B cell (primary cell): ENCODE measurements at regions not wholly inside any gene's neighbourhood (a gene's known extent, or its start where the extent isn't known, plus 50 kb on each side); places are given as distances from the start of the nearest gene placed in this dataset.

ENCODE experiments used
- ATAC-seq: fragments of 200-7000 bp; cut with Tn5 transposase; one replicate; pipeline ENCODE4 v1.10.0; 2021; ENCODE audit warnings: low read depth, mild to moderate bottlenecking, moderate number of reproducible peaks, moderate library complexity
- CTCF ChIA-PET: fragments of 350-600 bp; sonication (Branson Sonifier 250); formaldehyde crosslinking; loops from one replicate; lab custom pipeline; 2021; ENCODE audit warnings: antibody characterized with exemption, inconsistent platforms; lab: Charles Lee
- POLR2A ChIA-PET: fragments of 350-600 bp; sonication (Branson Sonifier 250); formaldehyde crosslinking; loops from one replicate; lab custom pipeline; 2021; ENCODE audit warnings: antibody characterized with exemption; lab: Charles Lee
- DNase-seq: peaks from one replicate; pipeline ENCODE4 v3.0.0; 2013
- H2AFZ ChIP-seq: 2 replicates; pipeline ENCODE4 v1.6.1; 2012; ENCODE audit warnings: mild to moderate bottlenecking, low read depth, low read length; ENCODE audit not compliant: insufficient read depth, poor library complexity, severe bottlenecking
- H3K27ac ChIP-seq, 2 donors: 1 replicate in 1 of 2; 2 replicates in 1 of 2; pipeline ENCODE4 v1.5.1; 2012 to 2013; ENCODE audit warnings: low read length in 2 of 2, mild to moderate bottlenecking in 2 of 2, moderate library complexity in 1 of 2
- H3K27me3 ChIP-seq, 4 experiments: fragments of 200-600 bp in 1 of 4; sonication (generic) in 1 of 4; replicated peaks in 1 of 4; 1 replicate in 2 of 4; 2 replicates in 2 of 4; pipeline versions ENCODE4 v1.6.1 to v1.7.0; 2013 to 2016; ENCODE audit warnings: low read length in 3 of 4, mild to moderate bottlenecking in 2 of 4, mixed read lengths in 1 of 4, moderate library complexity in 1 of 4; ENCODE audit not compliant: insufficient read depth in 4 of 4, control insufficient read depth in 3 of 4; ENCODE audit errors: control extremely low read depth in 1 of 4
- H3K36me3 ChIP-seq, 2 experiments: replicated peaks in 1 of 2; 1 replicate in 1 of 2; 2 replicates in 1 of 2; pipeline versions ENCODE4 v1.6.1 to v1.7.1; 2013; ENCODE audit warnings: low read length in 1 of 2; ENCODE audit not compliant: insufficient read depth in 2 of 2, control insufficient read depth in 1 of 2; ENCODE audit errors: control extremely low read depth in 1 of 2, extremely low read depth in 1 of 2
- H3K4me1 ChIP-seq, 2 donors: fragments of 200-600 bp in 1 of 2; sonication (generic) in 1 of 2; 1 replicate in 1 of 2; 2 replicates in 1 of 2; pipeline versions ENCODE4 v1.5.1 to v1.6.1; 2013 to 2017; ENCODE audit warnings: low read length in 2 of 2; ENCODE audit not compliant: control insufficient read depth in 2 of 2, insufficient read depth in 2 of 2
- H3K4me2 ChIP-seq: replicated peaks from 2 replicates; pipeline ENCODE3; 2012; ENCODE audit warnings: mild to moderate bottlenecking, low read depth, low read length; ENCODE audit not compliant: poor library complexity, severe bottlenecking
- H3K4me3 ChIP-seq, 5 experiments: fragments of 200-600 bp in 1 of 5; sonication (generic) in 1 of 5; 1 replicate in 3 of 5; 2 replicates in 2 of 5; pipeline versions ENCODE4 v1.5.1 to v1.7.0; 2011 to 2016; ENCODE audit warnings: low read length in 4 of 5, mild to moderate bottlenecking in 4 of 5, low read depth in 2 of 5, control low read depth in 1 of 5, moderate library complexity in 1 of 5; ENCODE audit not compliant: insufficient read depth in 1 of 5; ENCODE audit errors: control extremely low read depth in 1 of 5, extremely low read depth in 1 of 5
- H3K79me2 ChIP-seq: fragments of 200-600 bp; sonication (generic); one replicate; pipeline ENCODE4 v1.6.0; 2016; ENCODE audit warnings: low read length; ENCODE audit not compliant: control insufficient read depth, insufficient read depth
- H3K9ac ChIP-seq: fragments of 200-600 bp; sonication (generic); 2 replicates; pipeline ENCODE4 v1.6.1; 2017; ENCODE audit warnings: mild to moderate bottlenecking, low read length, moderate library complexity
- H3K9me3 ChIP-seq, 3 donors: one replicate each; pipeline versions ENCODE4 v1.6.1 to v1.7.1; 2013; ENCODE audit warnings: low read length in 2 of 3; ENCODE audit not compliant: control insufficient read depth in 2 of 3, insufficient read depth in 1 of 3; ENCODE audit errors: control extremely low read depth in 1 of 3
- H4K20me1 ChIP-seq: 2 replicates; pipeline ENCODE4 v1.6.0; 2012; ENCODE audit warnings: mild to moderate bottlenecking, low read length; ENCODE audit not compliant: insufficient read depth, control insufficient read depth, poor library complexity, severe bottlenecking
- H3K27ac Mint-ChIP-seq: one replicate; pipeline ENCODE4 v1.8.0; 2021; ENCODE audit warnings: mixed read lengths
- H3K27me3 Mint-ChIP-seq: one replicate; pipeline ENCODE4 v1.8.0; 2021; ENCODE audit warnings: mixed read lengths
- H3K4me1 Mint-ChIP-seq: one replicate; pipeline ENCODE4 v1.8.0; 2021; ENCODE audit warnings: mixed read lengths
- H3K4me3 Mint-ChIP-seq: one replicate; pipeline ENCODE4 v1.8.0; 2021; ENCODE audit warnings: mixed read lengths
- H3K9me3 Mint-ChIP-seq: one replicate; pipeline ENCODE4 v1.8.0; 2022; ENCODE audit warnings: mixed read lengths; ENCODE audit not compliant: insufficient read depth
- EZH2 ChIP-seq: IDR thresholded peaks from 2 replicates; pipeline ENCODE4 v1.6.1; 2012; ENCODE audit warnings: borderline replicate concordance, low read depth, mild to moderate bottlenecking, moderate library complexity, low read length; ENCODE audit not compliant: insufficient read depth, poor library complexity, severe bottlenecking
- WGBS: methylation state at CpG from one replicate; pipeline ENCODE4 v1.1.5; 2013; ENCODE audit warnings: missing lambda C conversion rate; ENCODE audit not compliant: insufficient coverage; 5-methylcytosine and 5-hydroxymethylcytosine counted together
- intact Hi-C: fragments of 100-400 bp; cut with micrococcal nuclease; formaldehyde crosslinking; loops from one replicate; pipeline ENCODE4 v1.10.0; 2022
- TF ChIP-seq, protein P1 (sequence below): fragments of 200-600 bp; IDR thresholded peaks from one replicate; pipeline ENCODE4 v1.8.0; 2022; ENCODE audit warnings: antibody characterized with exemption, mild to moderate bottlenecking

DNA sequence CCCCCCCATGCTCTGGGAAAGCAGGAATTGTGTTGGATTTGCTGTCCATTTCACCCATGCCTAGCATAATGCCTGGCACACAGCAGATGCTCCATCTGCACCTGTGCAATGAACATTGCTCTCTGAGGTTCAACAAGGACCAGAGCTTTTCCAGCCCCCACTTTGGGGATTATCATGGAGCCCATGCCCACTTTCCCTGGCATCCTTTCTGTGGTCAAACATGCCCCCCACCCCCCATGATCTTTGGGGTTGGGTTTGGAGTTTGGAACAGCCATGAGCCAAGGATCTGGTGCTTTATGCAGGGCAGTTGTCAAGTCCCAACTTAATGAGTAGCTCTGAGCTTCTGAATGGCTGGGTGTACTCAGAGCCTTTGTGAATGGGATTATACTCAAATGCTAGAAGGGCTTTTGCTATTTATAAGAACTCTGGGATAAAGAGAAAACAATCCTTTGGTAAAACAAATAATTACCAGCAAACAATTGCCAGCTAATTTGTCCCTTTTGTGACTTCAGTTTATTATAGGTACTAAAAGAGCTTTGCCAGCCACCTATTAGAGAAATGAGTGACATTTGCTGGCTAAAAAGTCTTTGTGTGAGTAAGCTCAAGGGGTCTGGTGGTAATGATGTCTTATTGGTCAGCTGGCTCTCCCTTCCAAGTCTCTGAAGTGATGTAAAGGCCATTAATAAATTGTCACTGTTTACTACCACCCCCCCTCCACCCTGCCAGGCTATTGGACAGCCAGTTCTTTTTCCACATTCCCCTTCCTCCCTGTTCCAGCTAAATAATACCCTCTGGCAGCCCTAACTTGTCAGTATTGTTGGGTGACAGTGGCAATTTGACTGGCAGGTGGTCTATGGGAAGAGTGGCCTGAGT, 182.3 kb downstream of the MACROH2A1 start:
- no peak overlapping the region for H3K9ac ChIP-seq
- POLR2A ChIA-PET: no interaction called here
- no peaks in the 10 kb centered on the region for H3K79me2 ChIP-seq
- intact Hi-C loops: no loop called here
- H2AFZ ChIP-seq: no peak overlapping the region
- ATAC-seq (no peak), DNase-seq (no peak)
- Mint-ChIP-seq H3K27ac (no peak overlapping the region), H3K27me3 (peaks cover 14% of the 10 kb centered on the region), H3K4me3 (no peak overlapping the region), H3K9me3 (no peaks in the 10 kb centered on the region), H3K4me1 (no peaks in the 10 kb centered on the region)
- no peak overlapping the region for H3K4me3 ChIP-seq
- no peaks in the 10 kb centered on the region for H3K36me3 ChIP-seq
- CTCF ChIA-PET: no interaction called here
- H4K20me1 ChIP-seq: no peaks in the 10 kb centered on the region
- peaks cover 0 to 4% (median 0%) of the 10 kb centered on the region in 4 experiments for H3K27me3 ChIP-seq
- H3K4me2 ChIP-seq: no peak overlapping the region
- H3K27ac ChIP-seq: no peak overlapping the region
- no peaks in the 10 kb centered on the region for H3K9me3 ChIP-seq
- no peaks in the 10 kb centered on the region for H3K4me1 ChIP-seq
- TF ChIP-seq EZH2: no peak
- TF ChIP-seq, protein P1, sequence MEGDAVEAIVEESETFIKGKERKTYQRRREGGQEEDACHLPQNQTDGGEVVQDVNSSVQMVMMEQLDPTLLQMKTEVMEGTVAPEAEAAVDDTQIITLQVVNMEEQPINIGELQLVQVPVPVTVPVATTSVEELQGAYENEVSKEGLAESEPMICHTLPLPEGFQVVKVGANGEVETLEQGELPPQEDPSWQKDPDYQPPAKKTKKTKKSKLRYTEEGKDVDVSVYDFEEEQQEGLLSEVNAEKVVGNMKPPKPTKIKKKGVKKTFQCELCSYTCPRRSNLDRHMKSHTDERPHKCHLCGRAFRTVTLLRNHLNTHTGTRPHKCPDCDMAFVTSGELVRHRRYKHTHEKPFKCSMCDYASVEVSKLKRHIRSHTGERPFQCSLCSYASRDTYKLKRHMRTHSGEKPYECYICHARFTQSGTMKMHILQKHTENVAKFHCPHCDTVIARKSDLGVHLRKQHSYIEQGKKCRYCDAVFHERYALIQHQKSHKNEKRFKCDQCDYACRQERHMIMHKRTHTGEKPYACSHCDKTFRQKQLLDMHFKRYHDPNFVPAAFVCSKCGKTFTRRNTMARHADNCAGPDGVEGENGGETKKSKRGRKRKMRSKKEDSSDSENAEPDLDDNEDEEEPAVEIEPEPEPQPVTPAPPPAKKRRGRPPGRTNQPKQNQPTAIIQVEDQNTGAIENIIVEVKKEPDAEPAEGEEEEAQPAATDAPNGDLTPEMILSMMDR: no peak

DNA sequence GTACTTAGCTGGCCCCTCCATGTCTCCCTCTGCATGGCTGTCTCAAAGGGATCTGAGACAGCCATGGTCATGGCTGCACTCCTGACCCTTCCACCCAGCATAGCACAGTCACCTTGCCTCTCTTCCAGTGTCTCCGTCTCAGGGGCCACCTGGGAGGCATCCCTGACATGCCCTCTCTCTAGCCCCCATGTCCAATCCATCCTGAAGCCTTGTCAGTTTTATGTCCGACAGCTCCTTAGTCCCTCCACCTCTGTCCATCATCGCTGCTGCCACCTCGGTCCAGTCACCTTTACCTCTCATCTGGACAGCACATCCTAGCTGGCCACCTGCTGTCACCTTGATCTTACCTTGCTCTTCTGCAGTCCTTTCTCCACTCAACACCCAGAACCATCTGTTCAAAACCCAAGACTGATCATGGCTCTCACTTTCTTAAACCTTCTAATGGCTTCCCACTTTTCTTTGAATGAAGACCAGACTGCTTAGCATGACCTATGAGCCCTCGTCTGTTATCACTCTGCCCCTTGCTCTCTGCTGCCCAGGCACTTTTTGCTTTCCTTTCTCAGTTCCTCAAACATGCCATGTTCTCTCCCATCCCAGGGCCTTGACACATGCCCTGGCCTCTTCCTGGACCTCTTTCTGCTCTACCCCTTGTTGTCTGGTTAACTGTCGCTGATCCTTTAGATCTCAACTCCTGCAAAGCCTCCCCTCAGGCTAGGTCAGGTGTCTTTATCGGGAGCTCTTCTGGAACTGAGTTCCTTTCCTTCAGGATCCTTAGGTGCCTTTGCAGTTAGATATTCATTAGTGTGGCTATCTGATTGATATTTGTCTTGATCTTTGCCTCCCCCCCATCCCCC, 181.8 kb upstream of the PITX1 start:
- H3K4me1 Mint-ChIP-seq: no peaks in the 10 kb centered on the region
- no peak overlapping the region for H3K4me3 Mint-ChIP-seq
- Histone ChIP-seq H4K20me1 (no peaks in the 10 kb centered on the region), H3K36me3 (no peaks in the 10 kb centered on the region), H3K9ac (no peak overlapping the region), H2AFZ (no peak overlapping the region), H3K4me2 (no peak overlapping the region), H3K27me3 (peaks cover 0 to 4% (median 0%) of the 10 kb centered on the region in 4 experiments), H3K4me1 (no peaks in the 10 kb centered on the region), H3K9me3 (no peaks in the 10 kb centered on the region), H3K79me2 (no peaks in the 10 kb centered on the region), H3K4me3 (no peak overlapping the region), H3K27ac (no peak overlapping the region)
- 71% methylated on average over 5 of the region's 7 CpGs for WGBS
- intact Hi-C loops: no loop called here
- no peak for TF ChIP-seq EZH2
- TF ChIP-seq, protein P1: no peak
- POLR2A ChIA-PET: no interaction called here
- CTCF ChIA-PET: no interaction called here
- H3K27me3 Mint-ChIP-seq: peaks cover 14% of the 10 kb centered on the region
- no peak for DNase-seq
- H3K27ac Mint-ChIP-seq: no peak overlapping the region
- no peaks in the 10 kb centered on the region for H3K9me3 Mint-ChIP-seq
- ATAC-seq: no peak
